Omental fat pad (tissue), 3 donors: ENCODE measurements at regions not wholly inside any gene's neighbourhood (a gene's known extent, or its start where the extent isn't known, plus 50 kb on each side); places are given as distances from the start of the nearest gene placed in this dataset.
"Not testable (repeated sequence)": the region's sequence is repeated elsewhere in the genome, so short reads cannot be mapped to it uniquely, and the experiment has no call there.

Experiments
- ATAC-seq: fragments of 150-250 bp; one replicate; pipeline ENCODE4 v1.9.1; 2016; ENCODE audit warnings: mild to moderate bottlenecking, moderate library complexity; ENCODE audit not compliant: low FRiP score
- DNase-seq: peaks from one replicate; pipeline ENCODE4 v3.0.0-alpha.2; 2019; ENCODE audit warnings: low spot score
- CTCF ChIP-seq, 3 donors: fragments of 450-650 bp; IDR thresholded peaks; one replicate each; pipeline ENCODE4 v1.5.1; 2016 to 2017; ENCODE audit warnings: antibody characterized with exemption in 3 of 3, mild to moderate bottlenecking in 3 of 3, moderate library complexity in 2 of 3

- no peak for TF ChIP-seq CTCF (IDR thresholded peaks at IDR 0.05)
- ATAC-seq (no peak), DNase-seq (no peak)
Observed at GRCh38 chr9:89695441-89695891, 90.7 kb downstream of the GADD45G start.

GRCh38 chr9:89695979-89696378 is 91.2 kb downstream of the GADD45G start:
- not testable (repeated sequence) for ATAC-seq, DNase-seq

DNA sequence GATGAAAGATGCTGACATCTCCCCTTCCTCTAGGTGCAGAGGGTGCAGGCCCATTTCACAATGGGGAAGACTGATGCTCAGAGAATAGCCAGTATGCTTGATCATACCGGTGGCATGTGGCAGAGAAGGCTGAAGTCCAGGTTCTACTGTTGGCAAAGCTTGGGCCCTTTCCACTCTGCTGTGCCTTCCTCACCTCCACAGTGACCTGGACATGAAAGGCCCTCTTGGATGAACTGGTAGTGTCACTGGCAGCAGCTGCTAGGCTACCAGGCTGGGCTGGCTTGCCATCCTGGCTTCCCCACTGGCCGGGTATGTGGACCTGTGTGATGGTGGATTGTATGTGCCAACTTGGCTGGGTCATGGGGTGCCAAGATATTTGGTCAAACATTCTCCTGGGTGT is 92.0 kb downstream of the GADD45G start:
- no peak for TF ChIP-seq CTCF (IDR thresholded peaks at IDR 0.05)
- DNase-seq: no peak
- ATAC-seq: no peak

DNA sequence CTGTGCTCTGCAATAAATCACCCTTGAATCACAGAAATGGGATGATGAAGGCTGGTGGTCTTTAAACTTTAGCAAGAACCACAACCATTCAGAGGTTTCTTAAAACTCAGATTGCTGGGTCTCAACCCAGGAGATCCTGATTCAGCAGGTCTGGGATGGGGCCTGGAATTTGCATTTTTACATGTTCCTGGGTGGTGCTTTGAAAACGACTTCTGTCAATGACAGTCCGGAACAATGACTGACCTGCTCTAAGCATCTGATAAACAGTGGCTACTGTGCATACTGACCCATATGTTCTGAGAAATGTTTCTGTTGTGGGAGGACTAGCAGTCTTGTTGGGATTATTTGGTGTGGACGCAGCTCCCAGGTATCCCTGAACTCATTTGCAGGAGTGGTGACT is 92.7 kb downstream of the GADD45G start:
- TF ChIP-seq CTCF (IDR thresholded peaks at IDR 0.05): no peak
- no peak for ATAC-seq
- DNase-seq: no peak

DNA sequence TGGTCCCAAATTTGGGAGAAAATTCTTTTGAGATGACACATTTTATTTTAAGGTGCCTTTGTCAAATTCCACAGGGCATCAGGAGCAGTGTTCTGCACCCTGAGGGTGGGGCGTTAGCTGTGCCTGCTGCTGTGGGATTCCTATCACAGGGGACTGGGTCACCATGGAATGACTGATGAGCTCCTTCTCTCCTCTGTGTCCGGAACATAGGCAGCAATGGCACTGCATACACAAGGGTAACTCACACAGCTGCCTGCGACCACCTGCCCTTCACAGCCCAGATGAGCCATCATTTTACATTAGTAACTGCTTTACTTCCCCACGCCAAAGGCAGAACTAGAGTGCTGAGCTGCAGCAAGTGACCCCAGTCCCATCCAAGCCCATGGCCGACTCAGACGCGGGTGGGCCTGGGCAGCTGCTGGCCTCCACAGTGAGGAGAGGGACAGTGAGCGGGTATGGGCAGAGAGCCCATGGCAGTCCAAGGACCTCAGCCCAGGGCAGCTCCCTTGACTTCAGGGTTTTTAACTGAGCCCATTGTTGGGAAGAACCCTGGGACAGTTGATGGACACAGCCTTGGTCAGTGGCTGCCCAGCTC is 93.7 kb downstream of the GADD45G start:
- TF ChIP-seq CTCF (IDR thresholded peaks at IDR 0.05): no peak
- no peak for ATAC-seq
- DNase-seq: no peak

DNA sequence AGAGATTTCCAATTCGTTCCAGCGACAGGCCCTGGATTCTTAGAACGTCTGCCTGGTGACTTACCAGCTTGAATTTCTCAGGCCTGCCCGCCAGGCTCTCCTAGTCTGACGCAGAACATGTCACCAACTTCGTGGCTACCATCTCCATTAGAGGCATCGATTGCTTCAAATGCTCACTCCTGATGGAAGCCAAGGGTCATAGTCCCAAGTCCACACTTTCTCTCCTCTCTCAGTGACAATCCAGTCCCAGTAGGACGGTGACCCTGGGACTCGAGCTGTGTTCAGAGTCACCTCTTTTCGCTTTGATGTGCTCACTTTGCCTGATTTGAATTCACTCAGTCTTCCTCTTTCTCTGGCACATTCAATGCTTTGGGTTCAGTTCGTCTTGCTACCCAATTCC is 94.8 kb downstream of the GADD45G start:
- DNase-seq: no peak
- ATAC-seq: no peak
- TF ChIP-seq CTCF (IDR thresholded peaks at IDR 0.05): no peak

DNA sequence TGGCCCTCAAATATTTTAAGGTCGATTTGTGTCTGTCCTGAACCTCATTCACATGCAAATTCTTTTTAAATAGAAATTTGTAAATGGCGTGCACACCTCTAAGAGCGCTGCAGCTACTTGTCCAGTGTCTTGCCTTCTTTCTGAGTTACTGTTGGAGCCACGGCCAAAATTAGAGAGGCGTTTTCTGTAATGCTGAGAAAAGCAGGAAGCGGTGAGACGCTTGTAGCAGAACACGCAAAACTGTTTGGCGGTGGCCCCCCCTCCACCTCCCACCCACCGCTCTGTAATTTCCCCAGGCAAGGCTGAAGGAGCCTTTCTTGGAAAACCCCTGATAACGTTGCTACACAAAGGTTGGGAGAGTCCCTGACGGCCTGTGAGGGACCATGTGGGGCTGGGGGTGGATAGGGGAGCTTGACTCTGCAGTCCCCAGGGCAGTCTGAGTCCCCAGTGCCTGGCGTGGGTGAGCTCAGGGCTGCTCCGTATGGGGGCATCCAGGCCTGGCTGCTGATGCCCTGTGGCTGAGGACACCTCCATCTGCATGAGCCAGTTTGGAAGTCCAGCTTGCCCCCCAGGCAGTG is 96.5 kb downstream of the GADD45G start:
- ATAC-seq (peak; percentile 32), DNase-seq (no peak)
- no peak for TF ChIP-seq CTCF (IDR thresholded peaks at IDR 0.05)
